ENCODE measurements at regions not wholly inside any gene's neighbourhood (a gene's known extent, or its start where the extent isn't known, plus 50 kb on each side); places are given as distances from the start of the nearest gene placed in this dataset.

DNA sequence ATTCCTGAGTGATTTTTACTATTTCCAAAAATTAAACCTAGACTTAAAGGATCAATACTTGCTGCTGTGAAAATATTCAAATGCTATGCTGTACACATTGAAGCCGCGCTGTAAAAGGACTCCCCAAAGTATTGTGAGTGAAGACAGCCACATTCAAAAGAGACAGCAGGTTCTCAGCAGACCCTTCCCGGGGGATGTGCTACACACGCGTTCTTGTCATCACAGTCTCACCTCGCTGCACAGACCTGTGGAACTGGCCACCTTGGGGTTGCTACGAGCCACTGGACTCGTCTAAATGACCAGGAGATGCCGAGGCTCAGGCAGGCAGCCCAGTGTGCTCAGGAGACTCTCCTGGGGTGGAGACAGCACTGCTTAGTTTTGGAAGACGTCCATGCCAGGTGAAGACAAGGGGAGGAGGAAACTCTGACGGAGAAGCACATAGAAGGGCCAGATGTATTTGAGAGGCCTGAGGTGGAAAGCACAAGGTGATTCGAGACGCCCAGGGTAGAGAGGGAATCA lies 367.7 kb upstream of the SHH start:
- H3K27ac ChIP-seq, result no peak overlapping the region

DNA sequence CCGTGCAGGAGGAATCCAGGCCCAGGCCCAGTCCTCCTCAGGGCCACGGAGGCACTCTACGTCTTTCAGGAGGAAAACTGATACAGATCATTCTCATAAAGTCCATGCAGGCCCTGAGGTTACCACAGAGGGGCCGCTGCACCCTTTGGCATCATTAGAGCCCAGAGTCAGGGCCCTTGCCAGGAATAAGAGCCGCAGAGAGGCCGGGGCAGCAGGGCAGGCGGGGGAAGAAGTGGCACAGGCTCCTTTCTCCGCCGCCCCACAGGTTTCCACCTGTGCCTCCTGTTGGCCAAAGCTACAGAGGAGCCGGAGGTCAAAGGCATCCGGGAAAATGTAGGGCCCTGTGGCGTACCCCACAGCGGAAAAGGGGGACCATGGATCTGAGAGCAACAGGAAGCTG lies 366.6 kb upstream of the SHH start:
- Histone ChIP-seq H3K4me1 (ENCODE audit: insufficient read depth) (no peaks in the 10 kb centered on the region), H3K9me3 (no peaks in the 10 kb centered on the region), H3K4me3 (no peak overlapping the region), H3K27ac (no peak overlapping the region), H3K36me3 (no peaks in the 10 kb centered on the region), H3K27me3 (no peaks in the 10 kb centered on the region)
- TF ChIP-seq POLR2A (IDR thresholded peaks at IDR 0.05) (no peak), EP300 (IDR thresholded peaks at IDR 0.05) (no peak)
- TF ChIP-seq, protein P1, sequence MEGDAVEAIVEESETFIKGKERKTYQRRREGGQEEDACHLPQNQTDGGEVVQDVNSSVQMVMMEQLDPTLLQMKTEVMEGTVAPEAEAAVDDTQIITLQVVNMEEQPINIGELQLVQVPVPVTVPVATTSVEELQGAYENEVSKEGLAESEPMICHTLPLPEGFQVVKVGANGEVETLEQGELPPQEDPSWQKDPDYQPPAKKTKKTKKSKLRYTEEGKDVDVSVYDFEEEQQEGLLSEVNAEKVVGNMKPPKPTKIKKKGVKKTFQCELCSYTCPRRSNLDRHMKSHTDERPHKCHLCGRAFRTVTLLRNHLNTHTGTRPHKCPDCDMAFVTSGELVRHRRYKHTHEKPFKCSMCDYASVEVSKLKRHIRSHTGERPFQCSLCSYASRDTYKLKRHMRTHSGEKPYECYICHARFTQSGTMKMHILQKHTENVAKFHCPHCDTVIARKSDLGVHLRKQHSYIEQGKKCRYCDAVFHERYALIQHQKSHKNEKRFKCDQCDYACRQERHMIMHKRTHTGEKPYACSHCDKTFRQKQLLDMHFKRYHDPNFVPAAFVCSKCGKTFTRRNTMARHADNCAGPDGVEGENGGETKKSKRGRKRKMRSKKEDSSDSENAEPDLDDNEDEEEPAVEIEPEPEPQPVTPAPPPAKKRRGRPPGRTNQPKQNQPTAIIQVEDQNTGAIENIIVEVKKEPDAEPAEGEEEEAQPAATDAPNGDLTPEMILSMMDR (IDR thresholded peaks at IDR 0.05), result no peak
- 86 to 88% (median 86%) methylated on average over 13 of the region's 13 CpGs for WGBS, 3 donors
- no peak for DNase-seq
- intact Hi-C loops (cut with DNase I), result no loop called here

More for the DNA sequence above, 367.7 kb upstream of the SHH start:
- Histone ChIP-seq H3K4me3 (no peak overlapping the region), H3K9me3 (no peaks in the 10 kb centered on the region), H3K36me3 (no peaks in the 10 kb centered on the region), H3K4me1 (ENCODE audit: insufficient read depth) (no peaks in the 10 kb centered on the region), H3K27me3 (no peaks in the 10 kb centered on the region)
- no peak for DNase-seq
- intact Hi-C loops (cut with DNase I), result no loop called here
- TF ChIP-seq EP300 (IDR thresholded peaks at IDR 0.05), result no peak
- no peak for TF ChIP-seq POLR2A (IDR thresholded peaks at IDR 0.05)
- TF ChIP-seq, protein P1 (IDR thresholded peaks at IDR 0.05), result no peak
- 73 to 80% (median 79%) methylated on average over 13 of the region's 13 CpGs for WGBS, 3 donors

- Histone ChIP-seq H3K36me3 (no peaks in the 10 kb centered on the region), H3K4me1 (ENCODE audit: insufficient read depth) (no peaks in the 10 kb centered on the region), H3K27me3 (no peaks in the 10 kb centered on the region), H3K27ac (no peak overlapping the region), H3K4me3 (no peak overlapping the region), H3K9me3 (no peaks in the 10 kb centered on the region)
- TF ChIP-seq EP300 (IDR thresholded peaks at IDR 0.05), result no peak
- TF ChIP-seq, protein P1 (IDR thresholded peaks at IDR 0.05), result no peak
- no peak for TF ChIP-seq POLR2A (IDR thresholded peaks at IDR 0.05)
- intact Hi-C loops (cut with DNase I), result no loop called here
- DNase-seq, result no peak
- WGBS, 3 donors, result 58 to 64% (median 61%) methylated on average over 15 of the region's 15 CpGs
These were observed 366.0 kb upstream of the SHH start for GRCh38 chr7:156178214-156178613.

GRCh38 chr7:156177422-156178055 lies 365.3 kb upstream of the SHH start:
- no peak for DNase-seq

More at GRCh38 chr7:156177422-156178055, 365.3 kb upstream of the SHH start:
- Histone ChIP-seq H3K4me1 (ENCODE audit: insufficient read depth) (no peaks in the 10 kb centered on the region), H3K27ac (no peak overlapping the region), H3K36me3 (no peaks in the 10 kb centered on the region), H3K27me3 (no peaks in the 10 kb centered on the region), H3K4me3 (no peak overlapping the region), H3K9me3 (no peaks in the 10 kb centered on the region)
- WGBS, 3 donors, result 35 to 53% (median 36%) methylated on average over 22 of the region's 22 CpGs
- TF ChIP-seq POLR2A (IDR thresholded peaks at IDR 0.05), result no peak
- no peak for TF ChIP-seq EP300 (IDR thresholded peaks at IDR 0.05)
- TF ChIP-seq, protein P1 (IDR thresholded peaks at IDR 0.05), result no peak
- intact Hi-C loops (cut with DNase I), result no loop called here

Data from ovary (tissue), 7 donors.